Fibroblast of mammary gland (primary cell): ENCODE measurements at regions not wholly inside any gene's neighbourhood (a gene's known extent, or its start where the extent isn't known, plus 50 kb on each side); places are given as distances from the start of the nearest gene placed in this dataset.

Experiments
- DNase-seq: peaks from one replicate; pipeline ENCODE4 v3.0.0-alpha.2; 2010; ENCODE audit warnings: low read depth
- H3K4me3 ChIP-seq: 2 replicates; pipeline ENCODE4 v1.5.1; 2011; ENCODE audit warnings: low read depth, mild to moderate bottlenecking, low read length, moderate library complexity; ENCODE audit not compliant: control insufficient read depth
- TF ChIP-seq, protein P1 (sequence below): conservative IDR thresholded peaks from 2 replicates; pipeline ENCODE4 v1.5.1; 2011; ENCODE audit warnings: low read depth, low read length, inconsistent platforms; ENCODE audit not compliant: control insufficient read depth, insufficient read depth

DNA sequence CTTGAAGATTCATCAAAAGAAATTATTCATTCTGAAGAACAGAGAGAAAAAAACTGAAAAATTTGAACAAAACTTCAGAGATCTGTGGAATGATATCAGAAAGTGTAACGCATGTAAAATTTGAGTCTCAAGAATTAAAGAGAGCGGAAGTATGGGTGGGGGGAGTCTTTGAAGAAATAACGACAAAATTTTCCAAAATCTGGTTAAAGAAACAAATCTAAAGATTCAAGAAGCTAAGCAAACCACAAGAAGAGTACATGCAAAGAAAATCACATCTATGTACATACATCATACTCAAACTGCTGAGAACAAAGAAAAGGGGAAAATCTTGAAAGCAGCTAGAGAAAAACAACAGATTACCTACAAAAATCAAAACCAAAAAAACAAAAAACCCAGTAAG, 149.4 kb upstream of the TBCA start:
- TF ChIP-seq, protein P1, sequence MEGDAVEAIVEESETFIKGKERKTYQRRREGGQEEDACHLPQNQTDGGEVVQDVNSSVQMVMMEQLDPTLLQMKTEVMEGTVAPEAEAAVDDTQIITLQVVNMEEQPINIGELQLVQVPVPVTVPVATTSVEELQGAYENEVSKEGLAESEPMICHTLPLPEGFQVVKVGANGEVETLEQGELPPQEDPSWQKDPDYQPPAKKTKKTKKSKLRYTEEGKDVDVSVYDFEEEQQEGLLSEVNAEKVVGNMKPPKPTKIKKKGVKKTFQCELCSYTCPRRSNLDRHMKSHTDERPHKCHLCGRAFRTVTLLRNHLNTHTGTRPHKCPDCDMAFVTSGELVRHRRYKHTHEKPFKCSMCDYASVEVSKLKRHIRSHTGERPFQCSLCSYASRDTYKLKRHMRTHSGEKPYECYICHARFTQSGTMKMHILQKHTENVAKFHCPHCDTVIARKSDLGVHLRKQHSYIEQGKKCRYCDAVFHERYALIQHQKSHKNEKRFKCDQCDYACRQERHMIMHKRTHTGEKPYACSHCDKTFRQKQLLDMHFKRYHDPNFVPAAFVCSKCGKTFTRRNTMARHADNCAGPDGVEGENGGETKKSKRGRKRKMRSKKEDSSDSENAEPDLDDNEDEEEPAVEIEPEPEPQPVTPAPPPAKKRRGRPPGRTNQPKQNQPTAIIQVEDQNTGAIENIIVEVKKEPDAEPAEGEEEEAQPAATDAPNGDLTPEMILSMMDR: no peak

DNA sequence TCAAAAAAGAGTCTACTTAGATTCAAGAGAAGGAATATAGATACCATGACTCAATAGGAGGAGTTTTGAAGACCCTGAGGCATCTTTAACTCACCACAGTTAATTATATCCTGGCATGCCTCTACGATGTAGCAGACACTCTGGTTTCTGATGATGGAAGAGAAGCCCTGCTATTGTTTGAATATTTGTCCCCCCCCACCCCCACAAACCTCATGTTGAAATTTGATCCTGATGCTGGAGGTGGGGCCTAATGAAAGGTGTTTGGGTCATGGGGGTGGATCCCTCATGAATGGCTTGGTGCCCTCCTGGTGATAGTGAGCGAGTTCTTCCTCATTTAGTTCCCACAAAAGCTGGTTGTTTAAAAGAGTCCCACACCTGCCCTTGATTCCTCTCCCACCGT, 147.9 kb upstream of the TBCA start:
- TF ChIP-seq, protein P1: no peak
- DNase-seq: no peak
- no peak overlapping the region for H3K4me3 ChIP-seq

More for the DNA sequence above, 149.4 kb upstream of the TBCA start:
- H3K4me3 ChIP-seq: no peak overlapping the region
- no peak for DNase-seq

DNA sequence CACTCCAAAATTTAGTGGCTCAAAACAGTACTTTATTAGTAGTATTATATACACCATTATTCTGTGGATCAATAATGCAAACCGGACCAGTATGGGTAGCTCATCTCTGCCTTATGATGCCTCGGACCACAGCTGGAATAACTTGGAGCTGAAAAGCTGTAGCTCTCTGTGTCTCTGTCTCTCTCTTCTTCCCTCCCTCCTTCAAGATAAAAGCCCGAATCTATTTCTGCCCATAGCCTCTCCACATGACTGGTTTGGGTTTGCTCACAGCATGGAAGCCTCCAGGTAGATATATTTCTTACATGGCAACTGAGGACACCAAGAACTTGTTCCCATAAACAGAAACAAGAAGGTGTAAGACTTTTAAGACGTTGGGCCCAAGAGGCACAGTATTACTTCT, 147.5 kb upstream of the TBCA start:
- H3K4me3 ChIP-seq: no peak overlapping the region
- TF ChIP-seq, protein P1: no peak
- no peak for DNase-seq

DNA sequence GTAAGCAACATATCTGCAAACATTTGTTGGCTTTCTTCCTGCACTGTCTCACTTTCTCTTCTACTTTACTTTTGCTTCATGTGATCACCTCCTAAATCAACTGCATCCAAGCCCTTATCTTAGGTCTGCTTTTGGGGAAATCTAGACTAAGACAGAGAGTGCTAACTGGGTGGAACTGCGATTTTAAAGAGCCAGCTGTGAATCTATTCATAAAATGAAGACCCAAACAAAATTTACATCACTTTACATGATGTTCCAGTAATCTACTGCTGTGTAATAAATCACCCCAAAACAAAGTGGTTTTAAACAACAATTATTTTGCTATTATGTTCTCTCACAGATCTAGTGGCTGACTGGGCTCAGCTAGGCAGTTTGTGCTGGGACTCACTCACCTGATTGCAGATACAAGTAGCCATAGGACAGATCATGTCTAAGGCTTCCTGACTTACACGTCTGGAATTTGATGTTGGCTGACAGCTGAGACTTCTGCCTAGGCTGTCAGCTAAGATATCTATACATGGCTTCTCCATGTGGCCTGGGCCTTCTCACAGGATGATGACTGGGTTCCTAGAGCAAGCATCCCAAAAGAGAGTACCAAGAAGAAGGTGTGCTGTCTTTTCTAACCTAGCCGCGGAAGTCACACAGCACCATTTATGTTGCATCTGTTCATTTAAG, 145.1 kb upstream of the TBCA start:
- no peak for DNase-seq
- TF ChIP-seq, protein P1: no peak
- no peak overlapping the region for H3K4me3 ChIP-seq

DNA sequence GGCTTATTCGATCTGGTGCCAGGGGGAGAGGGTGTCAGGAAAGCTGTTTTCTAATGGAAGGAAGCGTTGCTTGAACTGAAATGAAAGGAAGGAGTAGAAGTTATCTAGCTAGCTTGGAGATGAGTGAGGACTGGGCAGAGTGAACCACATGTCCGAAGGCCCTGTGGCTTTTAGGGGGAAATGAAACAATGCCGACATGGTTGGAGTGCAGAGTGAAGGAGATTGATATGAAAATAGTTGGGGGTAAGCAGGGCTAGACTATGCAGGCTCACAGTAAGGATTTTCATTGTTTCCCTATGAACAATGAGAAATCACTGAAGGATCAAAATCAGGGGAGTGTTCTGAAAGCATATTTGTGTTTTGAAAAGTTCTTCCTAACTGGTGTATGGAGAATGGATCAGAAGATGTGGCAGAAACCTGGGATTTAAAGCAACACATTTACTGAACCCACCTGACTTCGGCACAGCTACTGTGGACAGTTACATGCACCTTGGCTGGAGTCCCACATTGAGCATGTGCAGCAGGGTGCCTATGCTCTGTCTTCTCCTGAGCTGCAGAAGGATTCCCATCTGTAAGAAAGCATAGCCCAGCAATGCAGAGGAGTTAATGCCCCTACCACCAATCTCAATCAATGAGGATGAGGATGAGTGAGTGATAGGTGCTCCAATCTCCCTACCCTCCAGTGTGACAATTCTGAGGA, 144.4 kb upstream of the TBCA start:
- no peak overlapping the region for H3K4me3 ChIP-seq
- no peak for DNase-seq
- TF ChIP-seq, protein P1: no peak

DNA sequence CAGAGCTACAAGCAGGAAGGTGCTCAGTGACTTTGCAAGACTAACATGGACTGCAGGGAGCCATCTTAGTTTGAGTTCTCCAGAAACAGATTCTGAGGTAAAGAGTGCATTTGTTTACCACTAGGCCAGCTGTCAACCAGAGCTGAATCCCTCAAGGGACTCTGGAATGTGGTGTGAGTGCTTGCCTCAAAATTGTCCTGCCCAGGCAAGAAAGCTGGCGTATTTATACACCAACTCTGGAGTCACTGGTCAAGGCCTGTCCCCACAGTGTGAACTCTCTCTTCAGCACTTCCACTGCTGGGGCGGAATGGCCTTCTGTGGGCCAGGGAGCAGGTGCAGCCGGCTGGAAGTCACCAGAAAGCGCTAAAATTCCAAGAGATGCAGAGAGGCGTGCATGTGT, 139.2 kb upstream of the TBCA start:
- H3K4me3 ChIP-seq: no peak overlapping the region
- no peak for DNase-seq
- TF ChIP-seq, protein P1: no peak
